Gastroesophageal sphincter (tissue), 4 donors: ENCODE measurements at regions not wholly inside any gene's neighbourhood (a gene's known extent, or its start where the extent isn't known, plus 50 kb on each side); places are given as distances from the start of the nearest gene placed in this dataset.

ENCODE experiments used
- ATAC-seq: fragments of 150-250 bp; one replicate; pipeline ENCODE4 v1.9.1; 2016; ENCODE audit warnings: mild to moderate bottlenecking, moderate library complexity
- H3K27ac ChIP-seq, 4 donors: fragments of 200-600 bp; sonication (generic) in 3 of 4; 1 replicate in 3 of 4; 2 replicates in 1 of 4; pipeline ENCODE4 v1.5.1; 2016 to 2019
- H3K27me3 ChIP-seq: fragments of 200-600 bp; sonication (generic); one replicate; pipeline ENCODE4 v1.5.1; 2019
- H3K36me3 ChIP-seq, 2 donors: fragments of 200-600 bp; sonication (generic); one replicate each; pipeline ENCODE4 v1.5.1; 2019; ENCODE audit warnings: control low read depth in 1 of 2
- H3K4me1 ChIP-seq, 3 donors: fragments of 200-600 bp; sonication (generic); 1 replicate in 2 of 3; 2 replicates in 1 of 3; pipeline ENCODE4 v1.5.1; 2016 to 2019; ENCODE audit warnings: control low read depth in 2 of 3
- H3K4me3 ChIP-seq, 2 donors: fragments of 200-600 bp; sonication (generic); one replicate each; pipeline ENCODE4 v1.5.1; 2019; ENCODE audit warnings: mild to moderate bottlenecking in 1 of 2, moderate library complexity in 1 of 2
- H3K9me3 ChIP-seq, 3 donors: fragments of 200-600 bp; sonication (generic); one replicate each; pipeline ENCODE4 v1.5.1; 2017 to 2019; ENCODE audit warnings: control low read depth in 2 of 3
- CTCF ChIP-seq, 4 experiments: fragments of 200-600 bp in 2 of 4; fragments of 450-650 bp in 2 of 4; sonication (generic) in 1 of 4; IDR thresholded peaks; one replicate each; pipeline ENCODE4 v1.5.1; 2017 to 2019; ENCODE audit warnings: antibody characterized with exemption in 4 of 4, mild to moderate bottlenecking in 2 of 4, moderate library complexity in 2 of 4
- EP300 ChIP-seq: sonication (generic); formaldehyde crosslinking; IDR thresholded peaks from one replicate; pipeline ENCODE4 v1.6.1; 2017; ENCODE audit warnings: antibody characterized with exemption, mild to moderate bottlenecking
- POLR2A ChIP-seq, 2 donors: fragments of 450-650 bp; IDR thresholded peaks; one replicate each; pipeline ENCODE4 v1.6.1; 2017; ENCODE audit warnings: antibody characterized with exemption in 2 of 2, mild to moderate bottlenecking in 2 of 2, moderate library complexity in 1 of 2
- POLR2AphosphoS5 ChIP-seq: sonication (generic); formaldehyde crosslinking; IDR thresholded peaks from one replicate; pipeline ENCODE4 v1.6.1; 2017; ENCODE audit warnings: antibody characterized with exemption
- WGBS, 2 donors: methylation state at CpG; one replicate each; pipeline ENCODE4 v1.1.5; 2018; ENCODE audit warnings: low coverage in 1 of 2; 5-methylcytosine and 5-hydroxymethylcytosine counted together

GRCh38 chr4:166499820-166500219 lies 626.8 kb downstream of the TLL1 start:
- no peak overlapping the region for H3K27ac ChIP-seq
- H3K4me1 ChIP-seq: peaks cover 0 to 7% (median 0%) of the 10 kb centered on the region in 3 donors
- H3K36me3 ChIP-seq: no peaks in the 10 kb centered on the region
- TF ChIP-seq POLR2AphosphoS5 (no peak), EP300 (no peak), POLR2A (IDR thresholded peaks at IDR 0.05) (no peak), CTCF (IDR thresholded peaks at IDR 0.05) (no peak)
- 34 to 75% methylated on average over 3 to 4 of the region's 4 CpGs for WGBS, 2 donors
- H3K4me3 ChIP-seq: no peak overlapping the region
- no peaks in the 10 kb centered on the region for H3K27me3 ChIP-seq
- H3K9me3 ChIP-seq: no peaks in the 10 kb centered on the region
- no peak for ATAC-seq

- WGBS, 2 donors: 24 to 51% methylated on average over 10 to 12 of the region's 13 CpGs
Observed at GRCh38 chr4:166501941-166502382, 628.9 kb downstream of the TLL1 start.

DNA sequence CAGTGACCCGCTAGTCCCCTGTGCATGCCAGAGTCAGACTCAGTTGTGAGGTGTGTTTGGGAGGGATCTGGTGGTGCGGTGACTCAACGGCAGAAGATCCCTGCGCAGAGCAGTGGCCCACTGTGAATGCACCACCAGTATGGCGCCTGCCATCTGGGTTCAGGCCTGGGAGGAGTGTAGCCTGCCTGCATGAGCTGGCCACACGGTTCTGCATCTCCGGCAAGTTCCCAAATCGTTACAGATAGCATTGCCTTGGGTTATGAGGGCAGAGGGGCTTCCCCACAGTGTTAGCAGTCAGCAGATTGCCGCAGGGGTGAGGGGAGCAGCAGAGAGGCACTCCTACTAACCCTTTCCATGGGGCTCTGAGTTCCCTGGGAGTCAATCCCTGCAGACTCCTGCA lies 629.6 kb downstream of the TLL1 start:
- 80 to 86% methylated on average over 1 to 2 of the region's 9 CpGs for WGBS, 2 donors
- no peaks in the 10 kb centered on the region for H3K36me3 ChIP-seq
- H3K9me3 ChIP-seq: no peaks in the 10 kb centered on the region
- no peak for ATAC-seq
- TF ChIP-seq POLR2A (IDR thresholded peaks at IDR 0.05): no peak
- no peak for TF ChIP-seq CTCF (IDR thresholded peaks at IDR 0.05)
- TF ChIP-seq POLR2AphosphoS5: no peak
- TF ChIP-seq EP300: no peak
- H3K27me3 ChIP-seq: no peaks in the 10 kb centered on the region
- peaks cover 0 to 7% (median 0%) of the 10 kb centered on the region in 3 donors for H3K4me1 ChIP-seq
- H3K4me3 ChIP-seq: no peak overlapping the region
- no peak overlapping the region for H3K27ac ChIP-seq

More at GRCh38 chr4:166501941-166502382, 628.9 kb downstream of the TLL1 start:
- no peak for TF ChIP-seq CTCF (IDR thresholded peaks at IDR 0.05)
- no peak for TF ChIP-seq POLR2AphosphoS5
- Histone ChIP-seq H3K4me1 (peaks cover 0 to 7% (median 0%) of the 10 kb centered on the region in 3 donors), H3K27ac (no peak overlapping the region), H3K36me3 (no peaks in the 10 kb centered on the region), H3K27me3 (no peaks in the 10 kb centered on the region), H3K9me3 (no peaks in the 10 kb centered on the region), H3K4me3 (no peak overlapping the region)
- no peak for ATAC-seq

- Histone ChIP-seq H3K27me3 (no peaks in the 10 kb centered on the region), H3K36me3 (no peaks in the 10 kb centered on the region), H3K4me3 (no peak overlapping the region), H3K4me1 (no peaks in the 10 kb centered on the region), H3K27ac (no peak overlapping the region), H3K9me3 (no peaks in the 10 kb centered on the region)
- no peak for ATAC-seq
- no peak for TF ChIP-seq POLR2AphosphoS5
- TF ChIP-seq EP300: no peak
- no peak for TF ChIP-seq CTCF (IDR thresholded peaks at IDR 0.05)
- no peak for TF ChIP-seq POLR2A (IDR thresholded peaks at IDR 0.05)
- WGBS, 2 donors: 76 to 85% methylated on average over 3 of the region's 3 CpGs
Observed at GRCh38 chr4:166506051-166506450, 633.0 kb downstream of the TLL1 start.

GRCh38 chr4:166512267-166512666 lies 639.2 kb downstream of the TLL1 start:
- Histone ChIP-seq H3K9me3 (no peaks in the 10 kb centered on the region), H3K27me3 (no peaks in the 10 kb centered on the region), H3K36me3 (no peaks in the 10 kb centered on the region), H3K27ac (no peak overlapping the region), H3K4me3 (no peak overlapping the region), H3K4me1 (no peaks in the 10 kb centered on the region)
- WGBS, 2 donors: 87 to 89% methylated on average over 4 to 5 of the region's 5 CpGs
- TF ChIP-seq POLR2AphosphoS5: no peak
- TF ChIP-seq POLR2A (IDR thresholded peaks at IDR 0.05): no peak
- TF ChIP-seq EP300: no peak
- TF ChIP-seq CTCF (IDR thresholded peaks at IDR 0.05): no peak
- no peak for ATAC-seq
